A549 (cell line): ENCODE measurements at regions not wholly inside any gene's neighbourhood (a gene's known extent, or its start where the extent isn't known, plus 50 kb on each side); places are given as distances from the start of the nearest gene placed in this dataset.

Source experiments
- ELK1 ChIP-seq: fragments of 150-350 bp; IDR thresholded peaks from 2 replicates; pipeline ENCODE4 v1.6.1; 2014; ENCODE audit warnings: low read depth, mild to moderate bottlenecking, low read length
- NR3C1 ChIP-seq: fragments of >200 bp; sonication (Bioruptor Twin); formaldehyde crosslinking; IDR thresholded peaks from 3 replicates; pipeline ENCODE4 v1.6.1; 2017
- RFX5 ChIP-seq: fragments of 450-650 bp; IDR thresholded peaks from 2 replicates; pipeline ENCODE4 v1.7.1; 2014; ENCODE audit warnings: antibody characterized with exemption, mild to moderate bottlenecking, moderate library complexity
- RNF2 ChIP-seq: fragments of 200-600 bp; sonication (generic); IDR thresholded peaks from 2 replicates; pipeline ENCODE4 v1.6.1; 2016; ENCODE audit warnings: low read depth, mild to moderate bottlenecking, antibody characterized with exemption, moderate library complexity, borderline replicate concordance
- ZFP36 ChIP-seq: fragments of 450-650 bp; IDR thresholded peaks from 2 replicates; pipeline ENCODE4 v1.6.1; 2014; ENCODE audit warnings: borderline replicate concordance; ENCODE audit not compliant: partially characterized antibody
- TF ChIP-seq, protein P1 (sequence below): fragments of >200 bp; sonication (Bioruptor Twin); formaldehyde crosslinking; IDR thresholded peaks from 3 replicates; pipeline ENCODE4 v1.5.1; 2016

DNA sequence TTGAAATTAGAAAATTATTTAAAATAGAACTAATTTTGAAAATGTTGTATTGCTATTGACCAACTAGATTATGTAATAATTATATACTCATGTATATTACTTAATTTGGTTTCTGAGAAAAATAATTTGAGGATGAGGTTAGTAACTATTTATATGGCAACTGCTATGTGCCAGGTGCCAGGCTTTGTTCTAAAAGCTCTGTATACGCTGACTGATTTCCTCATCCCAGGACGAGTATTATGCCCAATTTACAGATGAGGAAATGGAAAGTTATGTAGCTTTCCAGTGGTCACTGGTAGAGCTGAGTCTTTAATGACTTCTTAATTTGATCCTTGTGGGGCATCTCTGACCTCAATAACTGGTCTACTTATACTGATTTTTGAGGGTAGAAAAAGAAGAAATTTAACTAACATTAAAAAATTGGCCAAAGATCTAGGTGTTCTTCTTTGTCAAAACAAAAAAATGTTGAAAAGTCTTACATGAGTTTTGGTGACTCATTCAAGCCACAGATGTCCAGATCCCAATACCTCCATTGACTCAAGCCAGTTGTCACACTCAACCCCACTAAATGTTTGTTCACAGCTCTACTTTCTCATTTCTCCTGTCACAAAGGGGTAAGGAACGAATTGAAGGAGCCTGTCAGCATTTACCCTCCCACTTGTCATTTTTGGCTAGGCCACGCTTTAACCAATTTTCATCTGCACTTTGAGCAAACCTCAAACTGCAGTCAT lies 228.1 kb upstream of the MEF2C start:
- no peak for TF ChIP-seq RNF2
- TF ChIP-seq ZFP36: no peak
- TF ChIP-seq NR3C1: no peak
- no peak for TF ChIP-seq RFX5
- TF ChIP-seq, protein P1, sequence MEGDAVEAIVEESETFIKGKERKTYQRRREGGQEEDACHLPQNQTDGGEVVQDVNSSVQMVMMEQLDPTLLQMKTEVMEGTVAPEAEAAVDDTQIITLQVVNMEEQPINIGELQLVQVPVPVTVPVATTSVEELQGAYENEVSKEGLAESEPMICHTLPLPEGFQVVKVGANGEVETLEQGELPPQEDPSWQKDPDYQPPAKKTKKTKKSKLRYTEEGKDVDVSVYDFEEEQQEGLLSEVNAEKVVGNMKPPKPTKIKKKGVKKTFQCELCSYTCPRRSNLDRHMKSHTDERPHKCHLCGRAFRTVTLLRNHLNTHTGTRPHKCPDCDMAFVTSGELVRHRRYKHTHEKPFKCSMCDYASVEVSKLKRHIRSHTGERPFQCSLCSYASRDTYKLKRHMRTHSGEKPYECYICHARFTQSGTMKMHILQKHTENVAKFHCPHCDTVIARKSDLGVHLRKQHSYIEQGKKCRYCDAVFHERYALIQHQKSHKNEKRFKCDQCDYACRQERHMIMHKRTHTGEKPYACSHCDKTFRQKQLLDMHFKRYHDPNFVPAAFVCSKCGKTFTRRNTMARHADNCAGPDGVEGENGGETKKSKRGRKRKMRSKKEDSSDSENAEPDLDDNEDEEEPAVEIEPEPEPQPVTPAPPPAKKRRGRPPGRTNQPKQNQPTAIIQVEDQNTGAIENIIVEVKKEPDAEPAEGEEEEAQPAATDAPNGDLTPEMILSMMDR: no peak
- no peak for TF ChIP-seq ELK1
